HUES64 (cell line): ENCODE measurements at regions not wholly inside any gene's neighbourhood (a gene's known extent, or its start where the extent isn't known, plus 50 kb on each side); places are given as distances from the start of the nearest gene placed in this dataset.
"Not testable (repeated sequence)": the region's sequence is repeated elsewhere in the genome, so short reads cannot be mapped to it uniquely, and the experiment has no call there.

Source experiments
- H3K27ac ChIP-seq: 2 replicates; pipeline ENCODE4 v1.7.0; 2013; ENCODE audit warnings: low read depth, low read length, inconsistent platforms
- H3K27me3 ChIP-seq: 2 replicates; pipeline ENCODE4 v1.6.1; 2013; ENCODE audit warnings: mild to moderate bottlenecking, low read length; ENCODE audit not compliant: insufficient read depth
- H3K36me3 ChIP-seq: 2 replicates; pipeline ENCODE4 v1.6.1; 2013; ENCODE audit warnings: mild to moderate bottlenecking, low read length; ENCODE audit not compliant: insufficient read depth
- H3K4me1 ChIP-seq: 2 replicates; pipeline ENCODE4 v1.6.1; 2013; ENCODE audit warnings: mild to moderate bottlenecking, low read length, moderate library complexity; ENCODE audit not compliant: insufficient read depth
- H3K4me3 ChIP-seq: 2 replicates; pipeline ENCODE4 v1.5.1; 2013; ENCODE audit warnings: mild to moderate bottlenecking, low read length, moderate library complexity
- H3K9ac ChIP-seq: 2 replicates; pipeline ENCODE4 v1.6.1; 2013; ENCODE audit warnings: mild to moderate bottlenecking, low read depth, low read length
- H3K9me3 ChIP-seq: 2 replicates; pipeline ENCODE4 v1.6.1; 2013; ENCODE audit warnings: low read depth, low read length; ENCODE audit not compliant: insufficient read depth
- WGBS: fragments of 150-250, 120-280 bp; methylation state at CpG from one replicate; pipeline ENCODE4 v1.1.7; 2013; ENCODE audit warnings: missing lambda C conversion rate; 5-methylcytosine and 5-hydroxymethylcytosine counted together

GRCh38 chr7:15143936-15144335 is 241.4 kb upstream of the DGKB start:
- Histone ChIP-seq H3K9ac (no peak overlapping the region), H3K9me3 (no peaks in the 10 kb centered on the region), H3K4me1 (peaks cover 3% of the 10 kb centered on the region; the same call in 1 of the 2 replicates), H3K27ac (no peak overlapping the region), H3K27me3 (no peaks in the 10 kb centered on the region), H3K4me3 (no peak overlapping the region), H3K36me3 (no peaks in the 10 kb centered on the region)

DNA sequence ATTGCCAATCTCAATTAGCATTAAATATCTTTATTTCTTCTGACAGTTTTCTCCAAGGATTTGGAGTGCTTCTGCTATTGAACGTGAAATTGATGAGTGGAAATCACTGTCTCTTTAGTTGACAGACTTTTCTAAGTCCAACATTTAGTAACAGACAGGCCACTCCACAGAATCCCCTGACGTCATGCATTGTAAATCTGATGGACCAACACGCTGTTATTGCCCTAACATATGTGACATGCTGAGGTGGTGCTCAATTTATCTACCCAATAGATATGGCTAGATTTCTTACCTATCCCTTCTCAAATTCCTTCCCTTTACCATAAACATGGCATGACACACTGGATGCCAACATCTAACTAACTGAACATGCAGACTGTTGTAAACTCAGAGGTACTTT is 240.6 kb upstream of the DGKB start:
- 94% methylated on average over 3 of the region's 3 CpGs for WGBS
- Histone ChIP-seq H3K27me3 (no peaks in the 10 kb centered on the region), H3K4me1 (peaks cover 3% of the 10 kb centered on the region; the same call in 1 of the 2 replicates), H3K27ac (no peak overlapping the region), H3K9me3 (no peaks in the 10 kb centered on the region), H3K9ac (no peak overlapping the region), H3K36me3 (no peaks in the 10 kb centered on the region), H3K4me3 (no peak overlapping the region)

DNA sequence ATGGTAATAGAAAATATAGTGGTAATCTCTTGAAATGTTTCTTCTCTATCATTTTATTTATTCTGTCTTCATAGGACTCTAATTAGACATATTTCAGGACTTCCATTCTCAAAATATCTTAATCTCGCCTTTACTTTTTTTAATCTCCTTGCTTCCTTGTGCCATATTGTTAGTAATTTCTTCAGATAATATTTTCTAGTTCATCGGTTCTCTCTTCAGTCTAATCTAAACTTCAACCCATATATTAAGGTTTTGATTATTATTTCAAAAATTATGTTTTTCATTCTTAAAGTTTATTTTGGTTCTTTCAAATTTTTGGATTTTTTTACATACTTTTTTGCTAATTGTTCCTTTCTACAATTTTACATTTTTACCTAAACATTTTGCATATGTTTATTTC is 237.9 kb upstream of the DGKB start:
- Histone ChIP-seq H3K27ac (no peak overlapping the region), H3K9me3 (no peaks in the 10 kb centered on the region), H3K36me3 (no peaks in the 10 kb centered on the region), H3K4me1 (peaks cover 3% of the 10 kb centered on the region; the same call in 1 of the 2 replicates), H3K27me3 (no peaks in the 10 kb centered on the region), H3K9ac (no peak overlapping the region), H3K4me3 (no peak overlapping the region)
- WGBS: no CpG with 5 or more reads among the region's 2 CpGs

DNA sequence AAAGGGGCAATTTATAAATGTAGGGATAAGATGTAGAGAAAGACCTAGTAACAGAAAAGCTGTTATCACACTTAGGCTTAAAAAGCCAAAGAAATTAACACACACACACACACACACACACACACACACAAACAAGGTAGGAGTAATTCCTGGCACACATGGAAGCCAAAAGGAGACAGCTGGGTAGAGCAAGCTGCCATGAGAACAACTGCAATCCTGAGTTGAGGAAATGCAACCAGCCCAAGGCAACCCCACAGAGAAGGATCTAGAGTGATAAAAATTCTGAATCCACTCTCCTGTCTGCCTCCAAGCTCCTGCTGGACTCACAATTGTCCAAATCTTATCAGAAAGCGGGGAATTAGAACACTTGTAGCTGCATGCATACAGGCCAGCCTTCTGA is 229.1 kb upstream of the DGKB start:
- Histone ChIP-seq H3K4me3 (no peak overlapping the region), H3K9ac (no peak overlapping the region), H3K36me3 (no peaks in the 10 kb centered on the region), H3K4me1 (no peaks in the 10 kb centered on the region), H3K9me3 (no peaks in the 10 kb centered on the region), H3K27me3 (no peaks in the 10 kb centered on the region), H3K27ac (no peak overlapping the region)
- WGBS: 95% methylated on average over 1 of the region's 1 CpG

GRCh38 chr7:15130666-15131541 is 228.4 kb upstream of the DGKB start:
- Histone ChIP-seq H3K4me1 (no peaks in the 10 kb centered on the region), H3K9me3 (no peaks in the 10 kb centered on the region), H3K36me3 (no peaks in the 10 kb centered on the region), H3K9ac (no peak overlapping the region), H3K27me3 (no peaks in the 10 kb centered on the region), H3K27ac (no peak overlapping the region), H3K4me3 (no peak overlapping the region)
- 100% methylated on average over 4 of the region's 4 CpGs for WGBS

GRCh38 chr7:15128716-15129115 is 226.2 kb upstream of the DGKB start:
- Histone ChIP-seq H3K4me3 (no peak overlapping the region), H3K27me3 (no peaks in the 10 kb centered on the region), H3K9me3 (no peaks in the 10 kb centered on the region), H3K9ac (no peak overlapping the region), H3K27ac (no peak overlapping the region), H3K4me1 (no peaks in the 10 kb centered on the region), H3K36me3 (no peaks in the 10 kb centered on the region)
- 92% methylated on average over 2 of the region's 2 CpGs for WGBS

DNA sequence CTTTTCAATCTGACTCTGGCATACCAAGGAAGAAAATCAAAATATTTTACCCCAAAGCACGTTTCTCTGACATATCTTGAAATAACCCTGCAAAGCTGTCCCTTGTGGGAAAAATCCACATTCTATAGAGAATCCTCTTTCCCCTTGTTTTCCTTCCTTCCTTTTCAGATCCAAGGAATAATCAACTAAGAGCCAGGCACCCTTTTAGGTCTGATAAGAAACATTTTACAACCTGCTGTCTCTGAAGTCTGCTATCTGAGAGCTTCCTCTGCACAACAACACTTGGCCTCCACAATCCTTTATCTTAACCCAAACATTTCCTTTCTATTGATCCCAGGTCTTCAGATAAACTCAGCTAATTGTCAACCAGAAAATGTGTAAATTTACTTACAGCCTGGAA is 224.1 kb upstream of the DGKB start:
- peak overlapping the region; percentile 12; the same call in 1 of the 2 replicates for H3K27ac ChIP-seq
- H3K27me3 ChIP-seq, H3K4me1 ChIP-seq, H3K4me3 ChIP-seq, H3K9ac ChIP-seq, H3K9me3 ChIP-seq, H3K36me3 ChIP-seq: not testable (repeated sequence)
- 71% methylated on average over 1 of the region's 1 CpG for WGBS

DNA sequence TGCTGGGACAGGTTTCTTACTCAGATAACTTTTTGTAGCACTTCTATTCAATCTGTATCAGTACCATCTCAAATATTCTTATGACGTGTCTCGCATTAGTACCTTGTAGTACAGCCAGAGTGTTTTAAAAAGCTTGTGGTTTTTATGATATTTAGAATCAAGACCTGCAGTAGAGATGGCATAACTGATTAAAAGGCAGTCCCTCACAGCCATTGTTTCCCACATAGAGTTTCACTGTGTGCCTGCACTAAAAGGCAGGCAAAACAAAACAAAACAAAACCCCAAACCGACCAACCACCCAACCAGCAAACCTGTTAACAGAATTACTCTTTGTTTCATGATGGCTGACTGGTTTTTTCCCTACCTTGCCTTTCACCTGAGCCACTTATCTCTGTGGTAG is 221.3 kb upstream of the DGKB start:
- no peak overlapping the region for H3K9ac ChIP-seq
- no peaks in the 10 kb centered on the region for H3K4me1 ChIP-seq
- H3K27me3 ChIP-seq: no peaks in the 10 kb centered on the region
- no peak overlapping the region for H3K4me3 ChIP-seq
- no peak overlapping the region for H3K27ac ChIP-seq
- 96% methylated on average over 3 of the region's 3 CpGs for WGBS
- no peaks in the 10 kb centered on the region for H3K9me3 ChIP-seq
- no peaks in the 10 kb centered on the region for H3K36me3 ChIP-seq

GRCh38 chr7:15113752-15114151 is 211.2 kb upstream of the DGKB start:
- Histone ChIP-seq H3K9me3 (no peaks in the 10 kb centered on the region), H3K36me3 (no peaks in the 10 kb centered on the region), H3K4me1 (no peaks in the 10 kb centered on the region), H3K4me3 (no peak overlapping the region), H3K9ac (no peak overlapping the region), H3K27me3 (no peaks in the 10 kb centered on the region), H3K27ac (no peak overlapping the region)
- WGBS: 95% methylated on average over 1 of the region's 1 CpG

GRCh38 chr7:15105711-15106110 is 203.2 kb upstream of the DGKB start:
- H3K27ac ChIP-seq: no peak overlapping the region

DNA sequence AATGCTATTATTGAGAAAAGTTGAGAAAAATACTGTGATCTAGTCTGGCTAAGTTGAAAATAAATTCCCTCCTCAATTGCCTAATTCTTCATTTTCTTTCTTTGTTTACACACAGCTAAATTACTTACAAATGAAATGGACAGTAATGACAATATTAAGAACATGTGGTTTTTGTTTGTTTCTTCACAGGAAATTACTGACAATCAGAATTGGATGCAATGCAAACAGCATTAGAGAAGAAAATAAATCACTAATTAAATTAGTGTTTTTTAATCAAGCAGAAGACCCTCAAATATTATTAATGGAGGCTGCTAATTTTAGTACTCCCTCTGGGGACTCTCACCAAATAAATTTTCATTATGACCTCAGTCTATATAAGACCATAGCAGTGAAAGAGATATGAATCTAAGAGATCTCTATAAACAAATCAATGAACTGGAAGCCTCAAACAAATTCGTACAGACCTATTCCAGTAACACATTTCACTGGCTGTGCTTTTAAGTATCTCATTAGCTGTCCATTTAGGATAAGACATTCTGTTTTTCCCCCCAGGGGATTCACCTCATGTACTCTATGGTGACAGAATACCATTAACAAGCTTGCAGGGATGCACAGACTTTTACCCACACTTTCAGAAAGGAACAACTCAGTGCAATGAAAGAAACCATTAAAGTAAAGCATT is 202.0 kb upstream of the DGKB start:
- Histone ChIP-seq H3K9ac (no peak overlapping the region), H3K4me1 (no peaks in the 10 kb centered on the region), H3K4me3 (no peak overlapping the region), H3K27me3 (no peaks in the 10 kb centered on the region), H3K27ac (no peak overlapping the region), H3K36me3 (no peaks in the 10 kb centered on the region), H3K9me3 (no peaks in the 10 kb centered on the region)
- WGBS: 75% methylated on average over 1 of the region's 1 CpG

More at GRCh38 chr7:15105711-15106110, 203.2 kb upstream of the DGKB start:
- WGBS: 100% methylated on average over 1 of the region's 3 CpGs
- Histone ChIP-seq H3K27me3 (no peaks in the 10 kb centered on the region), H3K4me1 (no peaks in the 10 kb centered on the region), H3K4me3 (no peak overlapping the region), H3K9me3 (no peaks in the 10 kb centered on the region), H3K9ac (no peak overlapping the region), H3K36me3 (no peaks in the 10 kb centered on the region)
